K562 (cell line): ENCODE measurements at regions not wholly inside any gene's neighbourhood (a gene's known extent, or its start where the extent isn't known, plus 50 kb on each side); places are given as distances from the start of the nearest gene placed in this dataset.

ENCODE experiments used
- LCOR ChIP-seq: sonication (generic); formaldehyde crosslinking; IDR thresholded peaks from 2 replicates; pipeline ENCODE4 v1.8.0; 2022; ENCODE audit warnings: mild to moderate bottlenecking, missing genetic modification reagents
- MGA ChIP-seq: fragments of 450-650 bp; IDR thresholded peaks from 2 replicates; pipeline ENCODE4 v1.6.1; 2016; ENCODE audit warnings: mild to moderate bottlenecking, moderate library complexity

- no peak for TF ChIP-seq LCOR (CRISPR knock-in tag)
- TF ChIP-seq MGA, result no peak
- TF ChIP-seq, all 486 proteins: peak for 0
Observed at GRCh38 chr17:71601894-71602504, 518.8 kb upstream of the SOX9 start (continued).
